ENCODE measurements at regions not wholly inside any gene's neighbourhood (a gene's known extent, or its start where the extent isn't known, plus 50 kb on each side); places are given as distances from the start of the nearest gene placed in this dataset.

DNA sequence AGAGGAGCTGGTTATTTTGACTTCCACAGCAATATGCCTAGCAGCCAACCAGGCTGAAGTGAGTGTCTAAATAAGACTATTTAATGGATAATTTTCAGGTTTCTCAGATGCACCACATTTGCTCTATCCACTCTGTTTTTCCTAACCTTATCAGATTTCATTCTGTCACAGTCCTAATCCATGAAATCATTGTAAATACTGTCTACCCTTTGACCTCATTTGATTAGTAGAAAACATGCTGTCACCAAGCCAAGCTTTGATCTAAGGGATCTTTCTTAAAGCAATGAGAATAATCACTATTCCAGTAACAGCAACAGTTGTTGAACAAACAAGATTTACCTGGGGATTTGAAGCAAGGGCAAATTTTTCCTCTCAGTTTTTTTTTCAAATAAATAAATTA is 595.6 kb downstream of the LTN1 start:
- Histone ChIP-seq H2AFZ (ENCODE audit: control insufficient read depth, low read length) (no peak overlapping the region), H3K27ac (ENCODE audit: control insufficient read depth, insufficient read depth, low read length) (no peak overlapping the region), H3K9me1 (ENCODE audit: control insufficient read depth, extremely low read depth, insufficient read depth, low read length) (no peaks in the 10 kb centered on the region), H4K20me1 (ENCODE audit: control insufficient read depth, extremely low read depth, insufficient read depth, low read length) (no peaks in the 10 kb centered on the region), H3K4me3 (ENCODE audit: control insufficient read depth in 2 of 3, extremely low read depth in 1 of 3, insufficient read depth in 2 of 3, low read depth in 1 of 3, low read length in 3 of 3) (no peak overlapping the region), H3K4me1 (ENCODE audit: control insufficient read depth, extremely low read depth, insufficient read depth, low read length) (peaks cover 27% of the 10 kb centered on the region), H3K79me2 (ENCODE audit: control insufficient read depth, insufficient read depth, low read length) (no peaks in the 10 kb centered on the region), H3K9ac (ENCODE audit: control insufficient read depth, extremely low read depth, insufficient read depth, low read length) (no peak overlapping the region), H3K4me2 (ENCODE audit: control insufficient read depth, extremely low read depth, insufficient read depth, low read depth, low read length) (no peak overlapping the region), H3K9me3 (ENCODE audit: control insufficient read depth, low read depth, low read length) (no peaks in the 10 kb centered on the region), H3K27me3 (ENCODE audit: control insufficient read depth, extremely low read depth, insufficient read depth, low read length) (no peaks in the 10 kb centered on the region), H3K36me3 (ENCODE audit: control insufficient read depth in 2 of 2, extremely low read depth in 1 of 2, insufficient read depth in 2 of 2, low read length in 2 of 2) (no peaks in the 10 kb centered on the region)
- dilution Hi-C loops (cut with MboI; ENCODE audit: extremely low pct_ligation_motif_present, low sequenced_read_pairs), result no loop called here
- TF ChIP-seq EZH2 (IDR thresholded peaks at IDR 0.05; ENCODE audit: low read length) (no peak), CTCF (optimal IDR thresholded peaks at IDR 0.05 in 1 of 3, IDR thresholded peaks at IDR 0.05 in 1 of 3, conservative IDR thresholded peaks at IDR 0.05 in 1 of 3; ENCODE audit: extremely low read depth in 1 of 3, insufficient read depth in 2 of 3, low read length in 3 of 3) (no peak)
- FAIRE-seq, result no peak
- DNase-seq (ENCODE audit: low read depth, low spot score), result no peak

DNA sequence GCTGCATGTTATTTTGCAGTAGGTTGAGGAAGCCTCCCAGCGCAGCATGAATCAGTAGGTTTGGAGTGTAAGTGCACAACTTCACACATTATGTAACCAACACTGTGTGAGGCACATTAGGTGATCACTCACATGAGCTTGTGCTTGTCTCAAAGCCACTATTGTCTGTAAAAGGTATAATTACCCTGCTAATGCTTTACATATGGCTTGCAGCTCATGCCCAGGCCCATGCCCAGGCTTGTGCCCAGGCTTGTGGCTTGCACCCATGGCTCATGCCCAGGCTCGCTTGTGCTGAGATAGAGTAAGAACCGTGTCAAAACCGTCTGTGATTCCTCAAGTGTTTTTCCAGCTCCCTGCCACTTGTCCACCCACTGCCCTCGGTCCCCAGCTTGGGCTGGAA is 596.3 kb downstream of the LTN1 start:
- Histone ChIP-seq H3K79me2 (ENCODE audit: control insufficient read depth, insufficient read depth, low read length) (no peaks in the 10 kb centered on the region), H3K9ac (ENCODE audit: control insufficient read depth, extremely low read depth, insufficient read depth, low read length) (no peak overlapping the region), H3K9me1 (ENCODE audit: control insufficient read depth, extremely low read depth, insufficient read depth, low read length) (no peaks in the 10 kb centered on the region), H3K4me3 (ENCODE audit: control insufficient read depth in 2 of 3, extremely low read depth in 1 of 3, insufficient read depth in 2 of 3, low read depth in 1 of 3, low read length in 3 of 3) (no peak overlapping the region), H3K36me3 (ENCODE audit: control insufficient read depth in 2 of 2, extremely low read depth in 1 of 2, insufficient read depth in 2 of 2, low read length in 2 of 2) (no peaks in the 10 kb centered on the region), H2AFZ (ENCODE audit: control insufficient read depth, low read length) (no peak overlapping the region), H3K27ac (ENCODE audit: control insufficient read depth, insufficient read depth, low read length) (no peak overlapping the region), H3K9me3 (ENCODE audit: control insufficient read depth, low read depth, low read length) (peaks cover 1% of the 10 kb centered on the region), H3K4me2 (ENCODE audit: control insufficient read depth, extremely low read depth, insufficient read depth, low read depth, low read length) (no peak overlapping the region), H3K27me3 (ENCODE audit: control insufficient read depth, extremely low read depth, insufficient read depth, low read length) (no peaks in the 10 kb centered on the region), H3K4me1 (ENCODE audit: control insufficient read depth, extremely low read depth, insufficient read depth, low read length) (peaks cover 27% of the 10 kb centered on the region), H4K20me1 (ENCODE audit: control insufficient read depth, extremely low read depth, insufficient read depth, low read length) (no peaks in the 10 kb centered on the region)
- no peak for TF ChIP-seq CTCF (optimal IDR thresholded peaks at IDR 0.05 in 1 of 3, IDR thresholded peaks at IDR 0.05 in 1 of 3, conservative IDR thresholded peaks at IDR 0.05 in 1 of 3; ENCODE audit: extremely low read depth in 1 of 3, insufficient read depth in 2 of 3, low read length in 3 of 3)
- no peak for TF ChIP-seq EZH2 (IDR thresholded peaks at IDR 0.05; ENCODE audit: low read length)
- DNase-seq (ENCODE audit: low read depth, low spot score) (peak; percentile 94), FAIRE-seq (peak; percentile 95)
- dilution Hi-C loops (cut with MboI; ENCODE audit: extremely low pct_ligation_motif_present, low sequenced_read_pairs), result no loop called here
